ENCODE measurements at regions not wholly inside any gene's neighbourhood (a gene's known extent, or its start where the extent isn't known, plus 50 kb on each side); places are given as distances from the start of the nearest gene placed in this dataset.

DNA sequence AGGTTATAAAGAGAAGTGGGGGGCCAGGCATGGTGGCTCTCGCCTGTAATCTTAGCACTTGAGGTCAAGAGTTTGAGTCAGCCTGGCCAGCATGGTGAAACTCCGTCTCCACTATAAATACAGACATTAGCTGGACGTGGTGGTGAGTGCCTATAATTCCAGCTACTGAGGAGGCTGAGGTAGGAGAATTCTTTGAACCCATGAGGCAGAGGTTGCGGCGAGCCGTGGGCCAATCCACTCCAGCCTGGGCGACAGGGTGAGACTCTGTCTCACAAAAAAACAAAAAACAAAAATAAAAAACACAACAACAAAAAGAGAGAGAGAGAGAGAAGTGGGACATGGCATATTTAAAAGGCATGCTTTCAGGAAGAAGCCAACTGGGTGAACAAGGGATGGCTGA lies 80.1 kb upstream of the CARD18 start:
- H3K36me3 ChIP-seq (ENCODE audit: control insufficient read depth, insufficient read depth, low read length): no peaks in the 10 kb centered on the region
- TF ChIP-seq, protein P1, sequence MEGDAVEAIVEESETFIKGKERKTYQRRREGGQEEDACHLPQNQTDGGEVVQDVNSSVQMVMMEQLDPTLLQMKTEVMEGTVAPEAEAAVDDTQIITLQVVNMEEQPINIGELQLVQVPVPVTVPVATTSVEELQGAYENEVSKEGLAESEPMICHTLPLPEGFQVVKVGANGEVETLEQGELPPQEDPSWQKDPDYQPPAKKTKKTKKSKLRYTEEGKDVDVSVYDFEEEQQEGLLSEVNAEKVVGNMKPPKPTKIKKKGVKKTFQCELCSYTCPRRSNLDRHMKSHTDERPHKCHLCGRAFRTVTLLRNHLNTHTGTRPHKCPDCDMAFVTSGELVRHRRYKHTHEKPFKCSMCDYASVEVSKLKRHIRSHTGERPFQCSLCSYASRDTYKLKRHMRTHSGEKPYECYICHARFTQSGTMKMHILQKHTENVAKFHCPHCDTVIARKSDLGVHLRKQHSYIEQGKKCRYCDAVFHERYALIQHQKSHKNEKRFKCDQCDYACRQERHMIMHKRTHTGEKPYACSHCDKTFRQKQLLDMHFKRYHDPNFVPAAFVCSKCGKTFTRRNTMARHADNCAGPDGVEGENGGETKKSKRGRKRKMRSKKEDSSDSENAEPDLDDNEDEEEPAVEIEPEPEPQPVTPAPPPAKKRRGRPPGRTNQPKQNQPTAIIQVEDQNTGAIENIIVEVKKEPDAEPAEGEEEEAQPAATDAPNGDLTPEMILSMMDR (IDR thresholded peaks at IDR 0.05; ENCODE audit: insufficient read depth, low read length, poor library complexity, severe bottlenecking): no peak
- no peak for DNase-seq (ENCODE audit: low read depth)
- H3K27me3 ChIP-seq (ENCODE audit: control insufficient read depth, insufficient read depth, low read length): no peaks in the 10 kb centered on the region
- no peak overlapping the region for H3K4me3 ChIP-seq (ENCODE audit: low read depth, low read length)

DNA sequence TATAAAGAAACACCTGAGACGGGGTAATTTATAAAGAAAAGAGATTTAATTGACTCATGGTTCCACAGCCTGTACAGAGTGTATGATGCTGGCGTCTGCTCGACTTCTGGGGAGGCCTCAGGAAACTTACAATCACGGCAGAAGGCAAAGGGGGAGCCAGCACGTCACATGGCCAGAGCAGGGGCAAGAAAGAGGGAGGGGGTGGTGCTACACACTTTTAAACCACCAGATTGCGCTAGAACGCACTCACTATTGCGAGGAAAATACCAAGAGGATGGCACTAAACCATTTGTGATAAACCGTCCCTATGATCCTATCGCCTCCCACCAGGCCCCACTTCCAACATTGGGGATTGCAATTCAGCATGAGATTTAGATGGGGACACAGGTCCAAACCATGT lies 79.7 kb upstream of the CARD18 start:
- Histone ChIP-seq H3K27me3 (ENCODE audit: control insufficient read depth, insufficient read depth, low read length) (no peaks in the 10 kb centered on the region), H3K36me3 (ENCODE audit: control insufficient read depth, insufficient read depth, low read length) (no peaks in the 10 kb centered on the region), H3K4me3 (ENCODE audit: low read depth, low read length) (no peak overlapping the region)
- DNase-seq (ENCODE audit: low read depth): no peak
- TF ChIP-seq, protein P1 (IDR thresholded peaks at IDR 0.05; ENCODE audit: insufficient read depth, low read length, poor library complexity, severe bottlenecking): no peak

DNA sequence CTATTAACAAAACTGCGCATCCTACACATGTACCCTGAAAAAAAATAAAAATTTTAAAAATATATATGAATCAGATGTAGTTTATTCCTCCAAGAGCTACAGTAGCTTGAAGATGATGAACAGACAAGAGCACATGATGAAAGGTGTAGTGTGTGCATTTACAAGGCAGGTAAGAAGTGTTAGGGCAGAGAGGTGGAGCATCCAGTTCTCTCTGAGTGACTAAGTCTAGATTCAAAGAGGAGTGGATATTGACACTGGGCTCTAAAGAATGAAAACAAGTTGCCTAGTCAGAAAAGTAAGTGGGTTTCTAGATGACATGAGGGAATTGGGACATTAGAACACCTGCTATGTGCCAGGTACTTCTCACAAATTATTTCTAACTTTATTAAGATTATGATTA lies 76.0 kb upstream of the CARD18 start:
- Histone ChIP-seq H3K36me3 (ENCODE audit: control insufficient read depth, insufficient read depth, low read length) (no peaks in the 10 kb centered on the region), H3K27me3 (ENCODE audit: control insufficient read depth, insufficient read depth, low read length) (no peaks in the 10 kb centered on the region), H3K4me3 (ENCODE audit: low read depth, low read length) (no peak overlapping the region)
- DNase-seq (ENCODE audit: low read depth): no peak
- TF ChIP-seq, protein P1 (IDR thresholded peaks at IDR 0.05; ENCODE audit: insufficient read depth, low read length, poor library complexity, severe bottlenecking): no peak

DNA sequence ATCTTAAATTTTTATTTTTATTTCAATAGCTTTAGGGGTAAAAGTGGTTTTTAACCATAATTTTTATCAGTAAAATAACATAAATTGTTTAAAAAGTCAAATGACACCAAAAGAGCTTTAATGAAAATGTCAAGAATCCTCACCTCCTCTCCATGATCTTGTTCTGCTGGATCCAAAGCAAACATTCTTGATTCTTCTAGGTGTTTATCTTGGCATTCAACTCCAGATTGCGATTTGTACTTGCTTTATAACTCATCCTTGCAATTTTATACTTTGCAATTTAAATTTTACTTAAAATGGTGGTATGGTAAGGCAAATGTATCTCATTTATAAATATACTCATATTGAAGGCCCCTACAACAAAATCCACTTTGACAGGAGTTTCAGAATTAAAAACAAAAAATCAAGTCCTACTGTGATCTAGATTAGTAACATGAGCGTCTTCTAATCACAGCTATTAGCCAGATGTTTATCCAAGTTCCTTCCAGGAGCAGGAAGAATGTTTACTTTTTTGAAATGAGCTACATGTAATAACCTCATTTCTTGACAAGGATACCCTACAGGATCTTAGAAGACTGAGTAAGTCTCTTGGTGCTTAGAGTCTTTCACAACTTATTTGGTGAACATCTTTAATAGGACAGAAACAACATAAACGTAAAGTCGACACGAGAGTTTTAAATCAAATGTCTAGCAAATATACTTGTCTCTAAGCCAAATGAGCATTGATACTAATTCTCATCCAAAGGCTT lies 72.4 kb upstream of the CARD18 start:
- Histone ChIP-seq H3K4me3 (ENCODE audit: low read depth, low read length) (no peak overlapping the region), H3K27me3 (ENCODE audit: control insufficient read depth, insufficient read depth, low read length) (no peaks in the 10 kb centered on the region), H3K36me3 (ENCODE audit: control insufficient read depth, insufficient read depth, low read length) (no peaks in the 10 kb centered on the region)
- DNase-seq (ENCODE audit: low read depth): no peak
- TF ChIP-seq, protein P1 (IDR thresholded peaks at IDR 0.05; ENCODE audit: insufficient read depth, low read length, poor library complexity, severe bottlenecking): no peak

DNA sequence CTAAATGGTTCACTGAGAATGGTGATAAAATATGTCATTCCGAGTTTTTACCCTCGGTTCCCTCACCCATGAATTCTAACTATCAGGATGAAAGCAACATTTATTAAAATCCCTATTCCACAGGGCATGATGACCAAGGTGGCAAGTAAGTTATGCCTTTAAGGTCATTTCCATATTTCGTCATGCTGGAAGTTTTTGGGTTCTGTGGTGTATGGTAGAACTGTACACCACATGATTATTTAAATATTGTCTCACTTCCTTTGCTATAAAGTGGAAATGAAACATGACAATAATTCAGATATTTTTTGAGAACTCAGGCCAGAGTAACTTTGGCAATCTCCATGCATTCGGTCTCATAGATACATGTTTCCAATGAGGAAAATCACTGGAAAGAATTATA lies 68.5 kb upstream of the CARD18 start:
- DNase-seq (ENCODE audit: low read depth): no peak
- TF ChIP-seq, protein P1 (IDR thresholded peaks at IDR 0.05; ENCODE audit: insufficient read depth, low read length, poor library complexity, severe bottlenecking): no peak
- H3K27me3 ChIP-seq (ENCODE audit: control insufficient read depth, insufficient read depth, low read length): no peaks in the 10 kb centered on the region

DNA sequence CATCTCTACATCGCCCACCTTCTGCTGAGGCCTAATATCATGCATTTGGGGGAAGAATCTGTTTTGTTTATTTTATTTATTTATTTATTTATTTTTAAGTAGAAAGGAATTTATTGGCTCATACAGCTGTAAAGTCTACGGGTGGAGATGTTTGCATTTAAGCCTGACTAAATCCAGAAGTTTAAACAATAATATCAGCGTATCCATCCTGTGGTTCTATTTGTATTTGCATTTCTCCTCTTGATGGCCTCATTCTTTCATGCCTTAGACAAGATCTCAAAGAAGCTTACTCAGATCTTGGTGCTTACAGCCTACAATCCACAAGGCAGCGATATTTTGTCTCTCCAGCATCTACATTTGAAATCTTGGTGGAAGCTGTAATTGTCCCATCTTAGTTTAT lies 67.1 kb upstream of the CARD18 start:
- Histone ChIP-seq H3K4me3 (ENCODE audit: low read depth, low read length) (no peak overlapping the region), H3K36me3 (ENCODE audit: control insufficient read depth, insufficient read depth, low read length) (no peaks in the 10 kb centered on the region), H3K27me3 (ENCODE audit: control insufficient read depth, insufficient read depth, low read length) (no peaks in the 10 kb centered on the region)
- DNase-seq (ENCODE audit: low read depth): no peak
- TF ChIP-seq, protein P1 (IDR thresholded peaks at IDR 0.05; ENCODE audit: insufficient read depth, low read length, poor library complexity, severe bottlenecking): no peak

More for the DNA sequence above, 68.5 kb upstream of the CARD18 start:
- no peak overlapping the region for H3K4me3 ChIP-seq (ENCODE audit: low read depth, low read length)
- H3K36me3 ChIP-seq (ENCODE audit: control insufficient read depth, insufficient read depth, low read length): no peaks in the 10 kb centered on the region

Data from kidney epithelial cell (primary cell).